NCI-H524 treated with DMSO at 0.1 percent for 48 hours (cell line): ENCODE measurements at regions not wholly inside any gene's neighbourhood (a gene's known extent, or its start where the extent isn't known, plus 50 kb on each side); places are given as distances from the start of the nearest gene placed in this dataset.
"Not testable (repeated sequence)": the region's sequence is repeated elsewhere in the genome, so short reads cannot be mapped to it uniquely, and the experiment has no call there.

Experiments
- DNase-seq: peaks from one replicate; lab custom pipeline; 2025; lab: John Stamatoyannopoulos, UW

- DNase-seq: no peak
These were observed 145.3 kb upstream of the PRSS1 start for GRCh38 chr7:142603870-142604448.

- DNase-seq: no peak
These were observed 146.5 kb upstream of the PRSS1 start for GRCh38 chr7:142602756-142603155.

GRCh38 chr7:142602183-142602582 lies 147.1 kb upstream of the PRSS1 start:
- DNase-seq: no peak

- no peak for DNase-seq
These were observed 151.0 kb upstream of the PRSS1 start for GRCh38 chr7:142598297-142598696.

GRCh38 chr7:142597547-142597946 lies 151.7 kb upstream of the PRSS1 start:
- DNase-seq: no peak

GRCh38 chr7:142595816-142596516 lies 153.3 kb upstream of the PRSS1 start:
- no peak for DNase-seq

- no peak for DNase-seq
These were observed 155.2 kb upstream of the PRSS1 start for GRCh38 chr7:142594078-142594477.

GRCh38 chr7:142593106-142593505 lies 156.2 kb upstream of the PRSS1 start:
- no peak for DNase-seq

GRCh38 chr7:142592664-142593063 lies 156.6 kb upstream of the PRSS1 start:
- no peak for DNase-seq

- DNase-seq: no peak
These were observed 157.0 kb upstream of the PRSS1 start for GRCh38 chr7:142592231-142592630.

GRCh38 chr7:142590830-142591457 lies 158.3 kb upstream of the PRSS1 start:
- no peak for DNase-seq

GRCh38 chr7:142590077-142590476 lies 159.2 kb upstream of the PRSS1 start:
- DNase-seq: no peak

GRCh38 chr7:142587578-142588191 lies 161.6 kb upstream of the PRSS1 start:
- no peak for DNase-seq

- DNase-seq: no peak
These were observed 162.7 kb upstream of the PRSS1 start for GRCh38 chr7:142586611-142587010.

- no peak for DNase-seq
These were observed 163.8 kb upstream of the PRSS1 start for GRCh38 chr7:142585425-142585824.

- DNase-seq: no peak
These were observed 164.5 kb upstream of the PRSS1 start for GRCh38 chr7:142584765-142585164.

- DNase-seq: no peak
These were observed 165.8 kb upstream of the PRSS1 start for GRCh38 chr7:142583446-142583845.

- no peak for DNase-seq
These were observed 166.9 kb upstream of the PRSS1 start for GRCh38 chr7:142582351-142582750.

- no peak for DNase-seq
These were observed 167.9 kb upstream of the PRSS1 start for GRCh38 chr7:142581341-142581740.

- no peak for DNase-seq
These were observed 169.3 kb upstream of the PRSS1 start for GRCh38 chr7:142579946-142580345.

GRCh38 chr7:142575351-142575750 lies 173.9 kb upstream of the PRSS1 start:
- not testable (repeated sequence) for DNase-seq

- DNase-seq: no peak
These were observed 177.7 kb upstream of the PRSS1 start for GRCh38 chr7:142571581-142571980.

- DNase-seq: no peak
These were observed 179.4 kb upstream of the PRSS1 start for GRCh38 chr7:142569851-142570250.
